ENCODE measurements at regions not wholly inside any gene's neighbourhood (a gene's known extent, or its start where the extent isn't known, plus 50 kb on each side); places are given as distances from the start of the nearest gene placed in this dataset.

DNA sequence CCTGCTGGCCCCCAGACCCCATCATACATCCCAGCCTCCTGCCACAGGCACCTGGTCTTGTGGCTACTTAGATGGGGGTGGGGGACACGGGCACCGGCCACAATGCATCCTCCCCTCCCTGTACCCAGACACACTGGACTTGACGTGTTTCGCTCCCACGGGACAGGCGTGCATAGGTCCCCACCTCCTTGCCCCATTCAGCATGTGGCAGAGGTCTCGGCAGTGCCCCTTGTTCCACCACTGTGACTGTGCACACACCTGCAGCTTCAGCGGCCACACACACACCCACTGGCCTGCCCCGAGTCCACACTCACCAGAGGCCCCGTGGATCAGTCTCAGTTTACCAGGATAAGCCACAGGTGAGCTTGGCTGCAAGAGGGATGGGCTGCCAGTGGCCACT, 109.6 kb downstream of the ENGASE start:
- no peak for DNase-seq

DNA sequence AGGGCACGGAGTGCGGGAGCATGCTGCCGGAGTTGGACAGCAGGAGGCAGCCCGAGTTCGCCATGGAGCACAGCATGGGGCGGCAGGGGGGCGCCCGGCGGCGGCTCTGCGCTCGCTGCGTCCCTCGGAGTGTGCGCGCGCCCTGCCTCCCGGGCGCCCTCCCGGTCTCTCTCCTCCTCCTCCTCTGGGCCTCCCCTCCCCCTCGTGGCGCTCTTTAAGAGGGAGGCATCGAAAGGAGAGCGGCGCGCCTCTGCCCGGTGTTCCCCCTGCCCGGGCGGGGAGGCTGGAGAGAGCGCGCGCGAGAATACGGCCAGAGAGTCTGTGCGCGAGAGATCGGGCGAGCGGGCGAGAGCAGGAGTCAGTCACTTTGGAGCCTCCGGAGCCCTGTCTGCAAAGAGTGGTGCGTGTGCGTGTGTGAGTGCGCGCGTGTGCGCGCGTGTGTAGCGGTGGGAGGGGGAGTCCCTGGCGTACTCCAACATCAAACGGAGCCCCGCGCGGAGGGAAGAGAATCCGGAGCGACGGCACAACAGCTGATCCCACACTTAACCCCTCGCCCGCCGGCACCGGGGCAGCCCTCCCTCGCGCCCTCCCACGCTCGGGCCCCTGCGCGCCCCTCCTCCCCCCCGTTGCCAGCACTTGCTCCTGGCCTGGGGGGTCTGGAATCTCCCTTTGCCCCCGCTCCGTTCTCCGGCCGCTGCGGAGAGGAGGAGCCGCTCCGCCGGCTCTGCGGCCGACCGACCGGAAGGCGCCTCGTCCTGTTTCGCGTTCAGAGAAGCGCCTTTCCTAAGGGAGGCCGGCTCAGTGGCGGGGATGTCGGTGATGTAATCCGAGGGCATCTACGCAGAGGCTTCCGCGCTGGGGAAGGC, 108.9 kb downstream of the ENGASE start:
- no peak for DNase-seq

DNA sequence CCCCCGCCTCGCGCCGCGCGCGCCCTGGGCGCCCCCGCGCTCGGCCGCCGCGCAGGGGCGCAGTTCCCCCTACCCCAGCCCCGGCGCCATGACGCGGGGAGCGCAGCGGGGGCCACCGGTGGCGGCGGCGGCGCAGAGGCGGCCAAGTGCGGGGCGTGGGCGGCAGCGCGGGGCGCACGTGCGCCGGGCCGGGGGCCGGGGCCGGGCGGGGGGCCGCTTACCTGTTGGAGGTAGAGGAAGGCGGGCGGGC, 108.3 kb downstream of the ENGASE start:
- DNase-seq, result no peak

DNA sequence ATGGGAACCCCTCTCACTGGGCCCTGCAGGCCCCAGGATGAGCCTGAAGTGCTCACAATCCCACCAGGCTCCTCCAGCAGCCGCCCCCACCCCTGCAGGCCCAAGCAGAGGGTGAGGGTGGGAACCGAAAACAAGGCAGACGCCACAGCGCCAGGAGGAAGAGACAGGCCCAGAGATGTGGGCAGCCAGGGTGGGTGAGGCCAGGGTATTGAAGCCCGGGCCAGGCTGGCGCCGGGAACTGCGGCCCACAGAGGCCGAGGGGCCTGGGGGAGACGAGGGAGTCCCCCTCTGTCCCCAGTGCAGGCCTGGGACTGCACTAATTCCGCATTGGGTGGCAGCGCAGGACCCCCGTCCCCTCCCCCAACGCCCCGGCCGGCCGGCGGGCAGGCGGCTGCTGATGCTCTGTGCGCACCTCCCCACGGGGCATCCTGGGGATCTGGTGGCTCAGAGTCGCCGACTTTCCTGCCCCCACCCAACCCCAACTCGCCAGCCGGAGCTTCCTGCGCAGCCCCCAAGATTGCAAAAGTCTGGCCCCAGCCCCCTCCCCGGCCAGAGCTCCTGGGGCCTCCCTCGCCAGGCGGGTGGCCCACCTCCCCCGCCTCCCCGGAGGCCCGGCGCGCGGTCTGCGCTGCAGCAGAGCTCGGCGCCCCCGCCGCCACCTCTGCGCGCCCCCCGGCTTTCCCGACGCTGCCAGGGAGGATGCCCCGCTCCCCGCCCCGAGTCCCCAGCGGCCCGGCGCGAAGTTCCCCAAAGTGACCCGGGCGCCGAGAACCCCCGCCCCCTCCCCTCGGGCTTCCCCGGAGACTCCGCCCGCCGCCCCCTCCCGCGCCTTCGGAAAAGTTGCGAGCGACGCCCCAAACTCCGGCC, 107.8 kb downstream of the ENGASE start:
- no peak for DNase-seq

GRCh38 chr17:79180358-79181005, 105.9 kb downstream of the ENGASE start:
- no peak for DNase-seq

DNA sequence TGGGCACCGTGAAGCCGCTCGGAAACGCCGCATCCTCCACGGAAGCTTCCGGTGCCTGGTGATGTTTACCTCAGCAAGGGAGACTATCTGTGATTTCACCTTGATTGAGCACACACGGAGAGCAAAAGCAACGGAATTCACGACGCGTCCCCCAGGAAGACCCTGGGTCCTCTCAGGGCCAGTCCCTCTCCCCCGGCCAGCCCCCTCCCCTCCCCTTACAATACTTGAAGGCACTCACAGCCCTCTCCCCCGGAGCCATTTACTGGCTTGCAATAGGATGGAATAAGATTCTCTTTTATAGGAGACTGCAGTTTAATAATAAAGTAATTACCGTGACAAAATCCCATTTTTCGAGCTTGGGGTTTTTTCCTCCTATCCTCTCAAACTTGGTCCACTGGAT, 104.7 kb downstream of the ENGASE start:
- no peak for DNase-seq

DNA sequence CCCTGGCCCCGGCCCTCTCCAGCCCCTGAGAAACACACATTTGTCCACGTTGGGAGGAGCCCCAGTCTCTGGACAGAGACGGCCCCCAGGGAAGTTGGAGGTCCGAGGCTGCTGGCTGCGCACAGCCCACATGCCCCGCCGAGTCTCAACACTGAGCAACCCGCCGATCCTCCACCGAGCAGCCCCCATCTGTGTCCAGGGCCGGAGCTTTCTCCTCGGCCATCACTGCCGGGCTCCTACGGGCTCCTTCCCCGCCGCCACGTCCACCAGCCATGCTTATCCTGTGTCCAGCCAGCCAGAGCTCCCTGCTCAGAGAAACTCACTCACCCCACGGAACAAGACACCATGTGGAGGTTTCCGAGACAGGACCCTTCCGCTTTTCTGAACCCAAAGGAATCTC, 103.3 kb downstream of the ENGASE start:
- no peak for DNase-seq

DNA sequence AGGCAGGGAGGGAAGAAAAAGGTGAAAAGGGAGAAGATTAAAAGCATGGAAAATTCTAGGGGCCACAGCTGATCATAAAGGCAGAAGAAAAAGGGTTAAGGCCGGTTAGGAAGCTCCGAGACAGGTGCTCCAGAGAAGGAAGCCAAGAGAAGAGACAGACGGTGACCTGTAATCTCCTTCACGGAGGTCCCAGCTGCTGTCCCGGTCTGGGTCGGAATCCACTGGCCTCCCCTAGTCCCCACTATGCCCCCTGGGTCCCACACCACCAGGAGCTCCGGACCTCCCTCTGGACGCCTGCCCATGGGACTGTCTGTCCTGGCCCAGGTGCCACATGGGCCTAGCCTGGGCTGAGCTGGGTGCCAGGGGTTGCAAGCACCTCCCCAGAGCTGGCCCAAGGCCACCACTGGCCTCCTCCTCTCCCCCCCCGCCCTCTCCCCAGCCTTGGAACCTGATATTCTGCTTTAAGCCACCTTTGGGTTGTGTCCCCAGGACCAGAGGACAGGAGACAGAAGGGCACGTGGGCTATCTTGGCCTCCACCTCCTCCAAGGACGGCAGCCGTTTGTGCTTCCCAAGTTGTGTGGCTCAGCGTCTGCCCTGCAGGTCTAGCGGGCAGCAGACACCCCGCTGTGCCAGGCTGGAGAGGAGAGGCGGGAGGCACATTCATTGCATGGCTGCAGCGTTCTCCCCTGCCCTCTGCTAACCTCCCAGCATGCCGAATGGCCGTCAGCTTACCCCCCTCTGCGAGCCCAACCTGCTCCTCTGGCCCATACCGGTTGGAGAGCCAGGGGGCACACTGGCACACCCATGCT, 102.4 kb downstream of the ENGASE start:
- no peak for DNase-seq

GRCh38 chr17:79174905-79175856, 100.6 kb downstream of the ENGASE start:
- no peak for DNase-seq

DNA sequence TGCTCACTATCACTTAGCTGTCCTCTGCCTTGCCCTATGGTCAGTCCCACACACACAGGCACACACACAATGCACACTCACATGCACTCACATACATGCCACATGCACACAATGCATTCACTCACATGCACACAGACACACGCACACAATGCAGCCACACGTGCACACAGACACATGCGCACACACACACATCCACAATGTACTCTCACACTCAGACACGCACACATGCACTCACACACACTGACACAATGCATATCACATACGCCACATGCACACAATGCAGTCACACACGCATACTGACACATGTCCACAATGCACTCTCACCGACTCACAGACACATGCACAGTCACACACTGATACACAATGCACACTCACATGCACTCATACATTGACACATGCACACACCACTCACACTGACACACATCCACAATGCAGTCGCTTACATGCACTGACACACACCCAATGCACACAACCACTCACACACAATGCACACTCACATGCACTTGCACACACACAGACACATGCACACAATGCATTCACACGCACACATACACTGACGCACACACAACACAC, 99.7 kb downstream of the ENGASE start:
- no peak for DNase-seq

DNA sequence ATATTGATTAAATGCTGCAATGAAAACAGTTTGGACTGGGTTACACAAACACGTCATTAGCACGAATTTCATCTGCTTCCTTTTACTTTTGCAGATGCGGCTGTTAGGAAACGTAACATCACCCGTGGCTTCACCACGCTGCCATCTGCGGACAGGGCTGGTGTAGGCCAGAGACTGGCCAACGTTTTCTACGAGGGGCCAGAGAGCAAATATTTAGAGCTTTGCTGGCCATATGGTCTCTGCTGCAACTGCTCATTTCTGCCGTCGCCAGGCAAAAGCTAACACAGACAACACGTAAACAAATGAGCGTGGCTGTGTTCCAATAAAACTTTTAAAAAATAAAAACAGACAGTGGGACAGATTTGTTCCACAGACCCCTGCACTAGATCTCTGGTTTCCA, 96.6 kb downstream of the ENGASE start:
- DNase-seq, result no peak

- DNase-seq, result no peak
Observed at GRCh38 chr17:79169861-79170260, 95.2 kb downstream of the ENGASE start.

DNA sequence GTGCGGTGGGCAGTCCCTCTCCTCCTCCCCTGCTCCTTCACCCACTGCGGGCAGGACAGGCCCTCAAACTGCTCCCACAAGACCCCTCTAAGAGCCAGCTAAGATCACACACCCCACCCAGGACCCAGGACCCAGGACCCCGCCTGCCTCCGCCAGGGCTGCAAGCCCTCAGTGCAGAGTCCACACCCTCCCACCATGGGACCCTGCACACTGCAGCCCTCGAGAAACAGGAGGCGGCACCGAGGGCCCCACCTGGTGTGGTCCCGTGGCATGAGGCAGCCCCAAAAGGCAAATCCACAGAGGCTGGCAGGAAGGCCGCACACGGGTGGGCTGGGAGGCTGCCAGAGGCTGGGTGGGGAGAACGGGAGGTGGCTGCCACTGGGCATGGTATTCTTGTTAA, 94.7 kb downstream of the ENGASE start:
- no peak for DNase-seq

DNA sequence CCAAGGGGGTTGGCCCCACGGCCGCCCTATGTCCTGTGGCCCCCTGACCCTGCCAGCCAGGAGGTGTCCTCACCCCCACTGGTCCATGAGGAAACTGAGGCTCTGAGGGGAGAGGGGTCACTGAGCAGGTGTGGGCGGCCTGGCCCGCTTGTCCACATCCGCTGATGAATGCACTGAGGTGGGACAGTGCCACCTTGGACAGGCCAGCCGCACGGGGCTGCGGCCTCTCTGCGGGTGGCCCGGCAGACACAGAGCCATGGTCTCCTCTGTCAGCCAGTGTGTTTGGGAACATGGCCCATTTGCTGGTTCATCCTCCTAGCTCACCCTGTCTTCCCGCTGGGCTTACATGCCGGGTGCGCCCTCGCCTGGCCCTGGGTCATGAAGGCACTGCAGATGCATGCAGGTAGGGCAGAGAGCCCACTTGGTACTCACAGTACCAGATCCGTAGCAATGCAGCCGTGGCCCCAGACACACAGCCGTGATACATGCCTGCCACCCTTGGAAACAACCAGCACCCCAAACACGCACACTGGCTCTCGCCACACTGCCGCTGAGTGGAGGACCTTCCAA, 93.9 kb downstream of the ENGASE start:
- DNase-seq, result no peak

GRCh38 chr17:79167486-79167885, 92.9 kb downstream of the ENGASE start:
- no peak for DNase-seq

DNA sequence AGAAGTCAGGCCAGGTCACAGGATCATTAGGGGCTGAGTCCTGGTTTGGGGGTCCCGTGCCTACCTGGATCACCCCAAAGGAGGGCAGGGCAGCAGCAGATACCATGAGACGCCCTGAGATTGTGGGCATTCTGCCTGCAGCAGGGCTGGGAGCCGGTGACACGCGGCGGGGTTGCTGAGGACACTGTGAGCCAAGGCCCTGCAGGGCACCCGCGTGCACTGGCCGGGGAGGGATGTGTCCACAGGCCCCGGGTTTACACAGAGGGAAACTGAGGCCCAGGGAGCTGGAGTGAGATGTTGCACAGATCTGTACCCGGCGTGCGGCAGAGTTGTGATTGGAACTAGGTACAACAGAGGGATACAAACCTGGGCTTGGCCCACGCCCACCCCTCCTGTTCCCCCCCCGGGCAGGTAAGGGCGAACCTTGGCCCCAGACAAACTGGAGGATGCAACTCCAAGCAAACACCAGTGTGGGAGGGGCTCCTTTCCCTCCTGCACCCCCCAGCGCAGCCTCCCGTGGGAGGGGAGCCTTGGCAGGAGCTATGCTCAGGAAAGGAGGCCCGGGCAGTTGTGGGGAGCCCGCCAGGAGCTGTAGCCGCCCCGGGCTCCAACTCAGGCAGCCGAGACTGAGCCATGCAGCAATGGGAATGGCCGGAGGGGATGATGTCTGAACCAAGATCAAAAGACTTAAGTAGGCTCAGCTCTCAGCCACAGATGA, 91.3 kb downstream of the ENGASE start:
- DNase-seq, result no peak

DNA sequence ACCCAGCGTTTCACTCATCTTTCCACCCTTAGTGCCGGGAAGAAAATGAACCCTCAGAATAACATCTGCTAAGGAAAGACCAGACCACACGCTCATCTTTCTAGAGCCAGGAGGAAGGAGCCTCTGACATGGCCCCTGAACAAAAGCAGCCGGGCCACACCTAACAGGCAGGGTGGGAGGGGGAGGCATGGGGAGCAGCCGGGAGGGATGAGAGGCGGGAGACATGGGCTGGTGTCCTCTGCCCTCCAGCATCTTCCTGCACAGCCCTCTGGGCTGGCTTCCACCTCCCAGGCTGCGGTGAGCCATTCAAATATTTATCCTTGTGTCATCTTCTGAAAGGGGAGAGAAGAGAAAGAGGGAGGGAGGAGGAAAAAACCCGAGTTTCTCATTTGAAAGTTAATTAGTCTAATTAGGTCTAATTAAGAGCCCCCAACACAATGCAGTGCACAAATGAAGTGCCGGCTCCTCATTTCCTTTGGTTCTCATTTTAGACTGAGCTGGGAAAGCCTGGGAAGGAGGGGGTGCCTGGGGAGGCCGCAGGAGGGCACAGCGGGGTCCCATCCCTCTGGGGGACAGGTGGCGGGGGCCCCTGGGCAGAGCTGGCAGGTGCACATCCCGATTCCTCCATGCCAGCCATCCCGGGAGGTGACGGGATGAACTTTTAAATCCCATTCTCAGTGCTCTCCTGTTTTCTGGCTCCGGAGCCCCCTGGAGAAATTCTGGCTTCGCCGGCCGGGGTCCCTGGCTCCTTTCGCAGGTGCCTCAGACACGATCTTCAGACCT, 90.5 kb downstream of the ENGASE start:
- no peak for DNase-seq

- no peak for DNase-seq
Observed at GRCh38 chr17:79164408-79164807, 89.8 kb downstream of the ENGASE start.

DNA sequence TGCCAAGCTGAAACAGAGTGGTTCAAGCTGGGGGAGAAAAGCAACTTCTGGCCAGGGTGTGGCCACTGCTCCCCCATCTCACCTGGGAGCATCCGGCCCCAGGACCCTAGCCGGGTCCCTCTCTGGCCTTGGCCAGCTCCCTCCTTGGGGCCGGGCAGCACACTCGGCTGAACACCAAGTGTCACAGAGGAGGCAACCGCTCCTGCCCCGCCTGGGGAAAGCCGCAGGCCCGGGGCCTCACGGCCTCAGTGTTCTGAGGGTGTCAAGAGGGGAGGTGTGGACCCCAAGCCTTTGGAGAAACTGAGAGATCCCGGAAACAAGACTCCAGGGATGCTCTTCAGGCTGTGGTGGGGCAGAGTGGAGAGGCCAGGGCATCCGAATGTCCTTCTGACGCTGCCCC, 88.4 kb downstream of the ENGASE start:
- DNase-seq, result no peak

Data from activated CD4-positive, alpha-beta T cell treated with anti-CD3 and anti-CD28 coated beads for 4 hours (primary cell).